ENCODE measurements at regions not wholly inside any gene's neighbourhood (a gene's known extent, or its start where the extent isn't known, plus 50 kb on each side); places are given as distances from the start of the nearest gene placed in this dataset.

DNA sequence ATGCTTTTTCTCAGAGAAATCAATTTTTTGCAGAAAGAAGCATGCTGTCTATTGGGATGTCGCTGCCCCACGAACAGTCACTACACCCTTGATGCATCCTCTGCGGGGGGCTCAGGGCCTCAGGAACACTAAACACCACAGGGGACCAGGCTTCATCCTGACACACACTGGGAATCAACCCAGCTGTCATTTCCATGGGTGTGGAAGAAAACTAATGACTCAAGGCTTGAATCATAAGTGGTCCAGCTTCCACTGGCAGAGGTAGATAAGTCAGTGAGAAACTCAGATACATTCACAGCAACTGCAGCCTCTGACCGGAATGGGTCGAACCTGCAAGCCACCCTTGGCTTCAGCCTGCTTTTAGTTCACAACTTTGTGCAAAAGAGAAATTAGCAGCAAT, 81.3 kb upstream of the SPTLC3 start:
- H3K9me2 ChIP-seq (replicated peaks; ENCODE audit: control insufficient read depth, low read length) = no peaks in the 10 kb centered on the region
- no peak overlapping the region for H3K27ac ChIP-seq (ENCODE audit: low read depth, low read length)
- no peak overlapping the region for H3K4me2 ChIP-seq (ENCODE audit: low read length)
- no peak overlapping the region for H3K4me3 ChIP-seq (ENCODE audit: low read length)
- TF ChIP-seq, protein P1, sequence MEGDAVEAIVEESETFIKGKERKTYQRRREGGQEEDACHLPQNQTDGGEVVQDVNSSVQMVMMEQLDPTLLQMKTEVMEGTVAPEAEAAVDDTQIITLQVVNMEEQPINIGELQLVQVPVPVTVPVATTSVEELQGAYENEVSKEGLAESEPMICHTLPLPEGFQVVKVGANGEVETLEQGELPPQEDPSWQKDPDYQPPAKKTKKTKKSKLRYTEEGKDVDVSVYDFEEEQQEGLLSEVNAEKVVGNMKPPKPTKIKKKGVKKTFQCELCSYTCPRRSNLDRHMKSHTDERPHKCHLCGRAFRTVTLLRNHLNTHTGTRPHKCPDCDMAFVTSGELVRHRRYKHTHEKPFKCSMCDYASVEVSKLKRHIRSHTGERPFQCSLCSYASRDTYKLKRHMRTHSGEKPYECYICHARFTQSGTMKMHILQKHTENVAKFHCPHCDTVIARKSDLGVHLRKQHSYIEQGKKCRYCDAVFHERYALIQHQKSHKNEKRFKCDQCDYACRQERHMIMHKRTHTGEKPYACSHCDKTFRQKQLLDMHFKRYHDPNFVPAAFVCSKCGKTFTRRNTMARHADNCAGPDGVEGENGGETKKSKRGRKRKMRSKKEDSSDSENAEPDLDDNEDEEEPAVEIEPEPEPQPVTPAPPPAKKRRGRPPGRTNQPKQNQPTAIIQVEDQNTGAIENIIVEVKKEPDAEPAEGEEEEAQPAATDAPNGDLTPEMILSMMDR (IDR thresholded peaks at IDR 0.05; ENCODE audit: low read depth, low read length, poor library complexity, severe bottlenecking) = no peak
- TF ChIP-seq EZH2phosphoT487 (IDR thresholded peaks at IDR 0.05; ENCODE audit: borderline replicate concordance, low read length) = no peak
- H3F3A ChIP-seq (ENCODE audit: control insufficient read depth, insufficient read depth) = no peaks in the 10 kb centered on the region
- no peaks in the 10 kb centered on the region for H3K27me3 ChIP-seq (ENCODE audit: control insufficient read depth, low read length)
- no peaks in the 10 kb centered on the region for H3K4me1 ChIP-seq (ENCODE audit: control insufficient read depth, low read length)
- H3K36me3 ChIP-seq (ENCODE audit: control insufficient read depth, low read length) = no peaks in the 10 kb centered on the region
- no peaks in the 10 kb centered on the region for H3K79me2 ChIP-seq (ENCODE audit: control insufficient read depth, low read length)
- no peaks in the 10 kb centered on the region for H3K9me3 ChIP-seq (ENCODE audit: control insufficient read depth, insufficient read depth, low read length)
- H4K20me1 ChIP-seq (ENCODE audit: control insufficient read depth, insufficient read depth, low read depth, low read length) = no peaks in the 10 kb centered on the region

- Histone ChIP-seq H3K27ac (ENCODE audit: low read depth, low read length) (no peak overlapping the region), H3K27me3 (ENCODE audit: control insufficient read depth, low read length) (no peaks in the 10 kb centered on the region), H3K9me3 (ENCODE audit: control insufficient read depth, insufficient read depth, low read length) (no peaks in the 10 kb centered on the region), H3K36me3 (ENCODE audit: control insufficient read depth, low read length) (no peaks in the 10 kb centered on the region), H4K20me1 (ENCODE audit: control insufficient read depth, insufficient read depth, low read depth, low read length) (no peaks in the 10 kb centered on the region), H3K79me2 (ENCODE audit: control insufficient read depth, low read length) (no peaks in the 10 kb centered on the region), H3K4me3 (ENCODE audit: low read length) (no peak overlapping the region), H3K4me2 (ENCODE audit: low read length) (no peak overlapping the region), H3K9me2 (replicated peaks; ENCODE audit: control insufficient read depth, low read length) (no peaks in the 10 kb centered on the region), H3K4me1 (ENCODE audit: control insufficient read depth, low read length) (no peaks in the 10 kb centered on the region), H3F3A (ENCODE audit: control insufficient read depth, insufficient read depth) (no peaks in the 10 kb centered on the region)
- TF ChIP-seq EZH2phosphoT487 (IDR thresholded peaks at IDR 0.05; ENCODE audit: borderline replicate concordance, low read length) = no peak
- TF ChIP-seq, protein P1 (IDR thresholded peaks at IDR 0.05; ENCODE audit: low read depth, low read length, poor library complexity, severe bottlenecking) = no peak
These were observed 80.4 kb upstream of the SPTLC3 start for GRCh38 chr20:12928358-12928754.

DNA sequence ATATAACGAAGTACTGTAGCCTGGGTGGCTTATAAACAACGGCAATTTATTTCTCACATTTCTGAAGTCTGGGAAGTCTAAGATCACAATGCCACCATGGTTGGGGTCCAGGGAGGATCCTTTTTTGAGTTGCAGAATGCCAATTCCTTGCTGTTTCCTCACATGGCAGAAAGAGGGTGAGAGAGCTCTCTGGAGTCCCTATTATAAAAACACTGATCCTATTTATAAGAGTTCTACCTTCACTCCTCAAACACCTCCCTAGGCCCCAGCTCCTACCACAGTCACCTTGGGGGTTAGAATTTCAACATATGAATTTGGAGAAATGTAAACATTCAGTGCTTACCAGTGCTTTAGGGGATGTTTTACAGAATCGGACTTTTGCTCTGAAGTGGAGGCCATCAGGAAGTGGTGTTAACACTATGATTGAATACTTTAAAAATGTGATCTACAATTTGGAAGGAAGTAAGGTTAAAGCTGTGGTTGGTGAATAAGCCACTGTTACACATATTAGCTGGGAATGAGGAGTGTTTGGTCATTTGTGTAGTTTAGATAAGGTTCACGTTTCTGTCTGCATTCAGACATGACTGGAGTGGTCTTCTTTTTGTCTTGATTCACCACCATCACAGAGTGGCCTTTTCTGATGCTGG, 79.9 kb upstream of the SPTLC3 start:
- Histone ChIP-seq H3K9me2 (replicated peaks; ENCODE audit: control insufficient read depth, low read length) (no peaks in the 10 kb centered on the region), H3K27ac (ENCODE audit: low read depth, low read length) (no peak overlapping the region), H3K4me2 (ENCODE audit: low read length) (no peak overlapping the region), H3F3A (ENCODE audit: control insufficient read depth, insufficient read depth) (no peaks in the 10 kb centered on the region), H3K79me2 (ENCODE audit: control insufficient read depth, low read length) (no peaks in the 10 kb centered on the region), H3K9me3 (ENCODE audit: control insufficient read depth, insufficient read depth, low read length) (no peaks in the 10 kb centered on the region), H3K4me1 (ENCODE audit: control insufficient read depth, low read length) (no peaks in the 10 kb centered on the region), H3K27me3 (ENCODE audit: control insufficient read depth, low read length) (no peaks in the 10 kb centered on the region), H3K36me3 (ENCODE audit: control insufficient read depth, low read length) (no peaks in the 10 kb centered on the region), H3K4me3 (ENCODE audit: low read length) (no peak overlapping the region), H4K20me1 (ENCODE audit: control insufficient read depth, insufficient read depth, low read depth, low read length) (no peaks in the 10 kb centered on the region)
- no peak for TF ChIP-seq EZH2phosphoT487 (IDR thresholded peaks at IDR 0.05; ENCODE audit: borderline replicate concordance, low read length)
- TF ChIP-seq, protein P1 (IDR thresholded peaks at IDR 0.05; ENCODE audit: low read depth, low read length, poor library complexity, severe bottlenecking) = no peak

Measured in DOHH2 (cell line).